ENCODE measurements at regions not wholly inside any gene's neighbourhood (a gene's known extent, or its start where the extent isn't known, plus 50 kb on each side); places are given as distances from the start of the nearest gene placed in this dataset.

DNA sequence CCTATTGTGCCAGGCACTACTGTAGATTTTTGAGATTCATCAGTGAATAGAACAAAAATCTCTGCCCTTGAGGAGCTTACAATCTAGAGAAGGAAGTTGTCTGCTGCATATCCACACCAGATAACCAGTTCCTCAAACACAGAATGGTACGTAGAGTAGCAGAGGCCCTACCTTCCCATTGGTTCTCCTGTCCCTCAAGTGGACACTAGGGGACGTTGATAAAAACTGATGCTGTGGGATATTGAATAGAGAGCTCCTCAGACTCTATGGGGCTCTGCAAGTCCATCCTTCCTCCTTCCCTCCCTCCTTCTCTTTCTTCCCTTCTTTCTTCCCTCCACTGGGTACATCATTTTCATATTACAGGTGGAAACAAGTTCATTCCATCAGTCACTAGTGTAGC is 371.3 kb downstream of the PBX1 start:
- Mint-ChIP-seq H3K36me3 (ENCODE audit: low read depth) (no peaks in the 10 kb centered on the region), H3K9me3 (no peaks in the 10 kb centered on the region), H3K27ac (no peak overlapping the region), H3K4me1 (peaks cover 83% of the 10 kb centered on the region), H3K4me3 (no peak overlapping the region), H3K27me3 (ENCODE audit: low read depth, poor library complexity) (no peaks in the 10 kb centered on the region)
- DNase-seq: no peak
- TF ChIP-seq, protein P1, sequence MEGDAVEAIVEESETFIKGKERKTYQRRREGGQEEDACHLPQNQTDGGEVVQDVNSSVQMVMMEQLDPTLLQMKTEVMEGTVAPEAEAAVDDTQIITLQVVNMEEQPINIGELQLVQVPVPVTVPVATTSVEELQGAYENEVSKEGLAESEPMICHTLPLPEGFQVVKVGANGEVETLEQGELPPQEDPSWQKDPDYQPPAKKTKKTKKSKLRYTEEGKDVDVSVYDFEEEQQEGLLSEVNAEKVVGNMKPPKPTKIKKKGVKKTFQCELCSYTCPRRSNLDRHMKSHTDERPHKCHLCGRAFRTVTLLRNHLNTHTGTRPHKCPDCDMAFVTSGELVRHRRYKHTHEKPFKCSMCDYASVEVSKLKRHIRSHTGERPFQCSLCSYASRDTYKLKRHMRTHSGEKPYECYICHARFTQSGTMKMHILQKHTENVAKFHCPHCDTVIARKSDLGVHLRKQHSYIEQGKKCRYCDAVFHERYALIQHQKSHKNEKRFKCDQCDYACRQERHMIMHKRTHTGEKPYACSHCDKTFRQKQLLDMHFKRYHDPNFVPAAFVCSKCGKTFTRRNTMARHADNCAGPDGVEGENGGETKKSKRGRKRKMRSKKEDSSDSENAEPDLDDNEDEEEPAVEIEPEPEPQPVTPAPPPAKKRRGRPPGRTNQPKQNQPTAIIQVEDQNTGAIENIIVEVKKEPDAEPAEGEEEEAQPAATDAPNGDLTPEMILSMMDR (IDR thresholded peaks at IDR 0.05): no peak

DNA sequence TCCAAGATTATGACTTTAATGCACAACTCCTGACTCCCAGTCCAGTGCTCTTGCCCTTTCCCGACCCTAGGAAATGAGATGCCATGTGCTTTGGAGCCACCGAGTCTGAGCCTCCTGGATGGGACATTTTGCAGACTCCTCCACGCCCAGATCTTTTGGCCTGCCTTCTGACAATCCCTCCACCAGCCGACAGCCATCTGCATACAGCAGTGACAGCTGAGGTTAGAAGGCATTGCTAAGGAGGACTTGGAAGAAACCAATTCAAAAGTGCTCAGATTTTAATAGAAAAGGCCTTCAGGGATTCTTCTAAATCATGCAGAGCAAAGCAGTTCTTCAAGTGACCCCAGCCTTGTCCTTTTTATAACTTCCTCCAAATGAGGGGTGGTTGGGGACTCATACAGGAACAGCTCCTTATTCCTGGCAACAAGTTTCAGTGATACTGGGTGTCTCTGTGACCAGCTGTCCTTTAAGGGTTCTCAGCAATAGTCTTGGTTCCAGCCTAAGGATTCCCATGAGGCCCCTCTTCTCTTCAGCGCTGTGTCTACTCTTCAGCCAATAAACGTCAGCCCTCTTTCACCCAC is 369.3 kb downstream of the PBX1 start:
- Mint-ChIP-seq H3K9me3 (no peaks in the 10 kb centered on the region), H3K36me3 (ENCODE audit: low read depth) (no peaks in the 10 kb centered on the region), H3K27me3 (ENCODE audit: low read depth, poor library complexity) (peaks cover 4% of the 10 kb centered on the region)

DNA sequence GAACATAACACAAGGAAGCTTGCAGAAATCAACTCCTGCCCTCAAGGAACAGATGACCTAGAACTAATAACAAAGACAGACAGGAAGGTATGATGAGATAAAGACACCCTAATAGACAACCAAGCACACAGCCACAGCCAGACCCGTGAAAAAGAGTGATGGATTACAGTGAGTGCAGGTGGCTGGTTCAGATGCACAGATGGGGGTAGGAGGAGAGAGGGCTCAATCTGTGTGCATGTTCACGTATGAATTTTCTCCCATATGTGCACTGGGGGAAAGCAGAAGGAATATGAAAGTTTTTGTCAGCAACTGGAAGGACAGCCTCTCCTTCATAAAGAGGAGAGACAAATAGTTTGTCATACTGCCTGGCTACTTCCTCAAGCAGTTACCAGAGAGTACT is 367.1 kb downstream of the PBX1 start:
- TF ChIP-seq, protein P1 (IDR thresholded peaks at IDR 0.05): no peak
- Mint-ChIP-seq H3K27me3 (ENCODE audit: low read depth, poor library complexity) (peaks cover 8% of the 10 kb centered on the region), H3K27ac (peak overlapping the region; percentile 19), H3K36me3 (ENCODE audit: low read depth) (no peaks in the 10 kb centered on the region), H3K4me1 (peaks cover 49% of the 10 kb centered on the region), H3K4me3 (no peak overlapping the region), H3K9me3 (no peaks in the 10 kb centered on the region)
- no peak for DNase-seq

More for the DNA sequence above, 369.3 kb downstream of the PBX1 start:
- no peak overlapping the region for H3K27ac Mint-ChIP-seq
- H3K4me1 Mint-ChIP-seq: peaks cover 64% of the 10 kb centered on the region
- TF ChIP-seq, protein P1 (IDR thresholded peaks at IDR 0.05): no peak
- no peak for DNase-seq
- H3K4me3 Mint-ChIP-seq: no peak overlapping the region

DNA sequence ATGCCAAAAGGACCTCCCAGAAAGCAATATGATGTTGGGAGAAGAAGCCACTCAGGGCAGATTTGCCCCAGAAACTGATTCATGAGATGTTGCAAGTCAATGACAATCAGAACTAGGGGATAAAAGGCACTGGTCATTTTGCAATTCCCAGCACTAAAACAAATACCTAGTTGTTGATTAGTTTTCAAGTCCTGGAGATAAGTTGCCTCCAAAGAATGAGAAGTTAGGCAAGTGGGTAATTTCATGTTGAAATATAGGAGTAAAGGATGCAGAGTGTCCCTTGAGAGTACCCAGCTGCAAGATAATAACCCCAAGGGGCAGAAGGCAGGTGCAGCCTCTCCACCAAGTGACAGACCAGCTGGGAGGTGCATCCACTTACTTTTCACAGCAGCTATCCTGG is 363.6 kb downstream of the PBX1 start:
- Mint-ChIP-seq H3K27me3 (ENCODE audit: low read depth, poor library complexity) (peaks cover 21% of the 10 kb centered on the region), H3K36me3 (ENCODE audit: low read depth) (no peaks in the 10 kb centered on the region), H3K27ac (no peak overlapping the region), H3K9me3 (no peaks in the 10 kb centered on the region), H3K4me1 (peaks cover 21% of the 10 kb centered on the region), H3K4me3 (no peak overlapping the region)
- TF ChIP-seq, protein P1 (IDR thresholded peaks at IDR 0.05): no peak
- DNase-seq: no peak

DNA sequence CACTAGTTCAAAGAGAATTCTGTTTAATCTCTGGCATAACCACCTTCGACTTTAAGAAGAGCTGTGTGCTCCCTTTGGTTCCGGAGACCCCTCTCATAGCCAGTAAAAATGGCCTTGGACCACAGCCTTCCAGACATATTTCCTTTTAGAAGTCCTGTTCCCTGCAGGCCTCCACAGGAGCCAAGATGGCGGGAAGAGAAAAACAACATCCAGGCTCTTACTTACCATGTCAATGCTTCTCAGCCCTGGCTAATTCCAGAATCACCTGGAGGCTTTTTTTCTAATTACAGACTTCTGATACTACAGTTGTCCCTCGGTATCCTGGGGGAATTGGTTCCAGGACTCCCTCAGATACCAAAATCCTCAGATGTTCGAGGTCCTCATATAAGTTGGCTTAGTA is 362.5 kb downstream of the PBX1 start:
- Mint-ChIP-seq H3K36me3 (ENCODE audit: low read depth) (no peaks in the 10 kb centered on the region), H3K4me1 (peaks cover 15% of the 10 kb centered on the region), H3K4me3 (no peak overlapping the region), H3K27me3 (ENCODE audit: low read depth, poor library complexity) (peaks cover 21% of the 10 kb centered on the region), H3K27ac (no peak overlapping the region), H3K9me3 (no peaks in the 10 kb centered on the region)
- TF ChIP-seq, protein P1 (IDR thresholded peaks at IDR 0.05): no peak
- no peak for DNase-seq

DNA sequence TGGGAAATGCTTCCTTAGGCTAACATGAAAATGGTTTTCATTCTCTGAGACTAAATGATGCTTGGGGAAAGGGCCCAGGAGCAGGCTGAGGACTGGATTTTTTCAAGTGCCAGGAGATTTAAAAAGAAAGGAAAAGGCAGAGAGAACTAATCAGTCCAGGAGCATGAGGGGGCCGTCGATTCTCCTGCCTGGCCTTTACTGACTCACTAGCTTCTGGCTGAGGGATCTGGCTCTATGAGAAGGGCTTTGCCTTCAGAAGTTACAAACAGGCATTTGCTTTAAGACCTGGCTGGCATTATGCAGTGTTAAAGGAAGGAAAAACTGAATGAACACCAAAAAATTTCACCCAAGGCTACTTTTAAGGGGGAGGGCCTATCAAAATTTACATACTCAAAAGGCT is 359.2 kb downstream of the PBX1 start:
- no peaks in the 10 kb centered on the region for H3K9me3 Mint-ChIP-seq
- H3K4me1 Mint-ChIP-seq: peaks cover 12% of the 10 kb centered on the region
- H3K36me3 Mint-ChIP-seq (ENCODE audit: low read depth): no peaks in the 10 kb centered on the region

More for the DNA sequence above, 359.2 kb downstream of the PBX1 start:
- Mint-ChIP-seq H3K4me3 (no peak overlapping the region), H3K27ac (no peak overlapping the region), H3K27me3 (ENCODE audit: low read depth, poor library complexity) (peaks cover 17% of the 10 kb centered on the region)
- TF ChIP-seq, protein P1 (IDR thresholded peaks at IDR 0.05): no peak
- no peak for DNase-seq
